ENCODE measurements at regions not wholly inside any gene's neighbourhood (a gene's known extent, or its start where the extent isn't known, plus 50 kb on each side); places are given as distances from the start of the nearest gene placed in this dataset.

GRCh38 chr2:18842836-18843235 lies 253.5 kb upstream of the NT5C1B start:
- peaks cover 24% of the 10 kb centered on the region for H3K4me1 ChIP-seq (ENCODE audit: insufficient read depth, low read length)
- ChIA-PET CTCF (ENCODE audit: low intra/inter-chr PET ratio, low total read pairs) (no interaction called here), POLR2A (no interaction called here)
- no peaks in the 10 kb centered on the region for H3K36me3 ChIP-seq (replicated peaks in 1 of 2; ENCODE audit: control insufficient read depth in 1 of 2, insufficient read depth in 2 of 2, low read length in 2 of 2)
- TF ChIP-seq ZNF546 (CRISPR knock-in tag; conservative IDR thresholded peaks at IDR 0.05) (no peak), NCOA2 (CRISPR knock-in tag; IDR thresholded peaks at IDR 0.05) (peak; percentile 22; the same call in 1 of the 2 replicates)
- no peaks in the 10 kb centered on the region for H4K20me1 ChIP-seq (ENCODE audit: insufficient read depth, low read length)
- in situ Hi-C loops (cut with HindIII; ENCODE audit: extremely low pct_ligation_motif_present, low pct_unique_long_range_greater_than_20kb): no loop called here
- no peaks in the 10 kb centered on the region for H3K79me2 ChIP-seq (ENCODE audit: insufficient read depth, low read length)
- no peaks in the 10 kb centered on the region for H3K27me3 ChIP-seq (ENCODE audit: control insufficient read depth in 1 of 2, insufficient read depth in 2 of 2, low read length in 2 of 2)
- 45% methylated on average over 5 of the region's 5 CpGs for WGBS (ENCODE audit: low lambda C conversion rate)
- no peak for FAIRE-seq
- no peak overlapping the region for H3K9ac ChIP-seq (ENCODE audit: insufficient read depth, low read depth, low read length)
- DNase-seq (ENCODE audit: low spot score): peak; percentile 15
- H3K4me2 ChIP-seq (ENCODE audit: low read depth, low read length): no peak overlapping the region
- BruUV-seq (replicated peaks): no TSS peak
- no peak overlapping the region for H3K4me3 ChIP-seq (replicated peaks in 1 of 3; ENCODE audit: insufficient read depth in 1 of 3, low read depth in 2 of 3, low read length in 3 of 3)
- intact Hi-C loops (cut with micrococcal nuclease; ENCODE audit: unreplicated experiment): no loop called here
- ATAC-seq: no peak
- H3K27ac ChIP-seq (ENCODE audit: extremely low read length, insufficient read depth, low read length): no peak overlapping the region
- no peak overlapping the region for H2AFZ ChIP-seq (ENCODE audit: low read length)
- H3K9me3 ChIP-seq (ENCODE audit: low read length): no peaks in the 10 kb centered on the region

GRCh38 chr2:18841248-18842150 lies 252.1 kb upstream of the NT5C1B start:
- Histone ChIP-seq H3K9ac (ENCODE audit: insufficient read depth, low read depth, low read length) (no peak overlapping the region), H3K9me3 (ENCODE audit: low read length) (no peaks in the 10 kb centered on the region), H4K20me1 (ENCODE audit: insufficient read depth, low read length) (no peaks in the 10 kb centered on the region), H2AFZ (ENCODE audit: low read length) (no peak overlapping the region), H3K4me3 (replicated peaks in 1 of 3; ENCODE audit: insufficient read depth in 1 of 3, low read depth in 2 of 3, low read length in 3 of 3) (no peak overlapping the region), H3K79me2 (ENCODE audit: insufficient read depth, low read length) (no peaks in the 10 kb centered on the region), H3K4me2 (ENCODE audit: low read depth, low read length) (no peak overlapping the region; the same call in 1 of the 2 replicates), H3K27me3 (ENCODE audit: control insufficient read depth in 1 of 2, insufficient read depth in 2 of 2, low read length in 2 of 2) (no peaks in the 10 kb centered on the region), H3K36me3 (replicated peaks in 1 of 2; ENCODE audit: control insufficient read depth in 1 of 2, insufficient read depth in 2 of 2, low read length in 2 of 2) (no peaks in the 10 kb centered on the region), H3K27ac (ENCODE audit: extremely low read length, insufficient read depth, low read length) (no peak overlapping the region), H3K4me1 (ENCODE audit: insufficient read depth, low read length) (peaks cover 31% of the 10 kb centered on the region)
- intact Hi-C loops (cut with micrococcal nuclease; ENCODE audit: unreplicated experiment) (no loop called here), in situ Hi-C loops (cut with HindIII; ENCODE audit: extremely low pct_ligation_motif_present, low pct_unique_long_range_greater_than_20kb) (no loop called here)
- ChIA-PET POLR2A (no interaction called here), CTCF (ENCODE audit: low intra/inter-chr PET ratio, low total read pairs) (no interaction called here)
- 43% methylated on average over 4 of the region's 4 CpGs for WGBS (ENCODE audit: low lambda C conversion rate)
- peak; percentile 85 for ATAC-seq
- DNase-seq (ENCODE audit: low spot score): peak; percentile 41
- BruUV-seq (replicated peaks): no TSS peak
- TF ChIP-seq JUND (CRISPR knock-in tag; IDR thresholded peaks at IDR 0.05) (no peak), NRL (CRISPR knock-in tag; IDR thresholded peaks at IDR 0.05; ENCODE audit: borderline replicate concordance) (no peak), SOX5 (CRISPR knock-in tag; IDR thresholded peaks at IDR 0.05; ENCODE audit: borderline replicate concordance) (peak; percentile 16; the same call in 1 of the 2 replicates), PAXIP1 (CRISPR knock-in tag; conservative IDR thresholded peaks at IDR 0.05) (0 out of 2 replicates have a peak, but pooled peaks have one; percentile 16), HNF1A (IDR thresholded peaks at IDR 0.05; ENCODE audit: low read depth) (0 out of 2 replicates have a peak, but pooled peaks have one; percentile 37), HNF1A (CRISPR knock-in tag; IDR thresholded peaks at IDR 0.05; ENCODE audit: borderline replicate concordance) (peak; percentile 32; the same call in 1 of the 2 replicates)
- FAIRE-seq: no peak
